Activated CD8-positive, alpha-beta T cell treated with anti-CD3 and anti-CD28 coated beads for 36 hours (primary cell): ENCODE measurements at regions not wholly inside any gene's neighbourhood (a gene's known extent, or its start where the extent isn't known, plus 50 kb on each side); places are given as distances from the start of the nearest gene placed in this dataset.

Experiments used
- ATAC-seq: fragments of 200-7000 bp; cut with Tn5 transposase; one replicate; pipeline ENCODE4 v1.10.0; 2021; ENCODE audit warnings: mild to moderate bottlenecking, moderate library complexity
- CTCF ChIA-PET: fragments of 350-600 bp; sonication (Branson Sonifier 250); formaldehyde crosslinking; loops from one replicate; lab custom pipeline; 2021; ENCODE audit warnings: antibody characterized with exemption; lab: Charles Lee
- POLR2A ChIA-PET: fragments of 350-600 bp; sonication (Branson Sonifier 250); formaldehyde crosslinking; loops from one replicate; lab custom pipeline; 2021; ENCODE audit warnings: antibody characterized with exemption; lab: Charles Lee
- DNase-seq: peaks from one replicate; pipeline ENCODE4 v3.0.0-alpha.2; 2020
- H3K27ac Mint-ChIP-seq: one replicate; pipeline ENCODE4 v1.8.0; 2021; ENCODE audit warnings: mild to moderate bottlenecking, mixed read lengths
- H3K27me3 Mint-ChIP-seq: one replicate; pipeline ENCODE4 v1.8.0; 2021; ENCODE audit warnings: mixed read lengths
- H3K36me3 Mint-ChIP-seq: one replicate; pipeline ENCODE4 v1.8.0; 2021; ENCODE audit warnings: low read depth, mixed read lengths
- H3K4me1 Mint-ChIP-seq: one replicate; pipeline ENCODE4 v1.8.0; 2021; ENCODE audit warnings: low read depth, mixed read lengths
- H3K4me3 Mint-ChIP-seq: one replicate; pipeline ENCODE4 v1.8.0; 2021; ENCODE audit warnings: mild to moderate bottlenecking, moderate library complexity, mixed read lengths
- H3K9me3 Mint-ChIP-seq: one replicate; pipeline ENCODE4 v1.8.0; 2021; ENCODE audit warnings: mixed read lengths
- intact Hi-C: fragments of 100-400 bp; cut with micrococcal nuclease; formaldehyde crosslinking; loops from one replicate; pipeline ENCODE4 v1.10.0; 2022
- TF ChIP-seq, protein P1 (sequence below): fragments of 200-600 bp; IDR thresholded peaks from one replicate; pipeline ENCODE4 v1.8.0; 2022; ENCODE audit warnings: antibody characterized with exemption, mild to moderate bottlenecking

DNA sequence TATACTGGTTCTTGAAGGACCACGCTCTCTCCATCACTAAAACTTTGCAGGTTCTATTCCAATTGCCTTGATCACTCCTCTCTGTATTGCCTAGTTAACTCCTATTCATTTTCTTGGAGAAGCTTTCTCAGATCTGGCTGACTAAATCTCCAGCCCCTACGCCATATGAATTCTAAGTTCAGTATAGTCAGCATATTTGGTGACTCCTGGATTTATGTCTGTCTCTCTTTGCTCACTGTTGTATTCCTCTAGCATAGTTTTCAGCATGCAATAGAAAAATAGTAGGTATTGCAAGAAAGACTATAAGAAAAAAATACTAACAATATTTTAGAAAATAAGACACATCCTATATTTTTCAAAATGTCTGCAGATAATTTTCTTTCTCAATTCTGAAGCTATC, 579.7 kb downstream of the CDH11 start:
- CTCF ChIA-PET: no interaction called here
- POLR2A ChIA-PET: no interaction called here
- TF ChIP-seq, protein P1, sequence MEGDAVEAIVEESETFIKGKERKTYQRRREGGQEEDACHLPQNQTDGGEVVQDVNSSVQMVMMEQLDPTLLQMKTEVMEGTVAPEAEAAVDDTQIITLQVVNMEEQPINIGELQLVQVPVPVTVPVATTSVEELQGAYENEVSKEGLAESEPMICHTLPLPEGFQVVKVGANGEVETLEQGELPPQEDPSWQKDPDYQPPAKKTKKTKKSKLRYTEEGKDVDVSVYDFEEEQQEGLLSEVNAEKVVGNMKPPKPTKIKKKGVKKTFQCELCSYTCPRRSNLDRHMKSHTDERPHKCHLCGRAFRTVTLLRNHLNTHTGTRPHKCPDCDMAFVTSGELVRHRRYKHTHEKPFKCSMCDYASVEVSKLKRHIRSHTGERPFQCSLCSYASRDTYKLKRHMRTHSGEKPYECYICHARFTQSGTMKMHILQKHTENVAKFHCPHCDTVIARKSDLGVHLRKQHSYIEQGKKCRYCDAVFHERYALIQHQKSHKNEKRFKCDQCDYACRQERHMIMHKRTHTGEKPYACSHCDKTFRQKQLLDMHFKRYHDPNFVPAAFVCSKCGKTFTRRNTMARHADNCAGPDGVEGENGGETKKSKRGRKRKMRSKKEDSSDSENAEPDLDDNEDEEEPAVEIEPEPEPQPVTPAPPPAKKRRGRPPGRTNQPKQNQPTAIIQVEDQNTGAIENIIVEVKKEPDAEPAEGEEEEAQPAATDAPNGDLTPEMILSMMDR: no peak
- peaks cover 14% of the 10 kb centered on the region for H3K9me3 Mint-ChIP-seq
- H3K27ac Mint-ChIP-seq: no peak overlapping the region
- no peaks in the 10 kb centered on the region for H3K4me1 Mint-ChIP-seq
- no peaks in the 10 kb centered on the region for H3K36me3 Mint-ChIP-seq
- intact Hi-C loops: no loop called here
- no peak overlapping the region for H3K4me3 Mint-ChIP-seq
- ATAC-seq (no peak), DNase-seq (no peak)
- H3K27me3 Mint-ChIP-seq: no peaks in the 10 kb centered on the region

DNA sequence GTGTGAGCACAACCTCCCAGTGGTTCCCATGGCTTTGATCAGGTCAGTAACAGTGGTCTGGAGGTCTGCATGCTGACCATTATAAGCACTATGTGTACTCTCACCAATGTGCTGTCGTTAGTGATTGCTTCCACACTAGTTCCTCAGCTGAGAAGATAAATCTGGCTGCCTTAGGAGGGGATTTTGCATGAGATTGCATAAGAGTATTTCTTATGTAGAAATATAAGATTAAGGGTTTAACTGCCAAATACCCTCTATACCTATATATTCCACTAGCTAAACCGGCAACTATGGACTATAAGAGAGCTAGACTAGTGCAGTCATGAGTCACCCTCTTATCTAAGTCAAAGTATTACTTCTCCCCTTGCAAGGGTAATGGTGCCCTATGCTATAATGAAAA, 580.2 kb downstream of the CDH11 start:
- CTCF ChIA-PET: no interaction called here
- Mint-ChIP-seq H3K9me3 (peaks cover 13% of the 10 kb centered on the region), H3K4me1 (no peaks in the 10 kb centered on the region), H3K27me3 (no peaks in the 10 kb centered on the region), H3K4me3 (no peak overlapping the region), H3K27ac (no peak overlapping the region), H3K36me3 (no peaks in the 10 kb centered on the region)
- POLR2A ChIA-PET: no interaction called here
- DNase-seq: no peak
- intact Hi-C loops: no loop called here
- no peak for ATAC-seq
- TF ChIP-seq, protein P1: no peak

DNA sequence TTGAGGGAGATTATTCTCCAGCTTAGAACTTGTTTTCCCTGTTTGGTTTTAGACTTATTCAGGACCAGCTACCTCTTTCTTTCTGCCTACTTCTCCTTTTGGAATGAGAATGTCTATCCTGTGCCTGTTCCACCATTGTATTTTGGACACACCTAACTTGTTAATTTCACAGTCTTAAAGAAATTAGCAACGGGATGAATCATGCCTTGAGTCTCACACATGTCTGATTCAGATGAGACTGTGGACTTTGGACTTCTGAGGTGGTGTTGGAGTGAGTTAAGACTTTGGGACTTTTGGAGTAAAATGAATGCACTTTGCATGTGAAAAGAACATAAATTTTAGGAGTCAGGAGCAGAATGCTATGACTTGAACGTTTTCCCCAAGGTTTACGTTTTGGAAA, 581.4 kb downstream of the CDH11 start:
- ATAC-seq (no peak), DNase-seq (no peak)
- H3K36me3 Mint-ChIP-seq: no peaks in the 10 kb centered on the region
- TF ChIP-seq, protein P1: no peak
- no peak overlapping the region for H3K4me3 Mint-ChIP-seq
- intact Hi-C loops: no loop called here
- no peaks in the 10 kb centered on the region for H3K4me1 Mint-ChIP-seq
- H3K27ac Mint-ChIP-seq: no peak overlapping the region
- H3K9me3 Mint-ChIP-seq: peaks cover 13% of the 10 kb centered on the region
- no peaks in the 10 kb centered on the region for H3K27me3 Mint-ChIP-seq
- CTCF ChIA-PET: no interaction called here
- POLR2A ChIA-PET: no interaction called here

DNA sequence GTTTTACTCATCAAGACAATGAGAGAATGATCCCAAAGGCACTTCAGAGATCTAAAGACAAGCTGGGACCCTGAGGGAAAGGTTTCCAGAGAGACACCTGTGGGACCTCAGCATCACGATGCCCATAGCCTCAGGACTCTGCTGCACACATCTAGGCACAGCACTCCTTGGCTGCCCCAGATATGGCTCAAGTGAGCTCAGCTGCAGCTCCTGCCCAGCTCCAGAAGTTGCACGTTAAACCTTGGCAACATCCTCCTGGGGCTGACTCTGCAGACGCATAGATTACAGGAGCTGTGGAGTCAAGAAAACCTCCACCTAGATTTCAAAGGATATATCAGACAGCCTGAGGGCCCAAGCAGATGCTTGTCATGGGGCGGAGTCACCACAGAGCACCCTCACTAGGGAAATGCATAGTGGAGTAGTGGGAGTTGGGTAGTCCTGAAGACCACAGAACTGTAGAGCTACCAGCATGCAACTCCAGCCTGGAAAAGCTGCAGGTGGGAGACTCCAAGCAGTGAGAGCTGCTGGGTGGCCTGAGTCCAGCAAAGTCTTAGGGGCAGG, 582.0 kb downstream of the CDH11 start:
- TF ChIP-seq, protein P1: no peak
- Mint-ChIP-seq H3K27me3 (no peaks in the 10 kb centered on the region), H3K9me3 (peaks cover 14% of the 10 kb centered on the region), H3K36me3 (no peaks in the 10 kb centered on the region), H3K4me1 (no peaks in the 10 kb centered on the region), H3K4me3 (no peak overlapping the region), H3K27ac (no peak overlapping the region)
- ATAC-seq (no peak), DNase-seq (no peak)
- intact Hi-C loops: no loop called here
- CTCF ChIA-PET: no interaction called here
- POLR2A ChIA-PET: no interaction called here

DNA sequence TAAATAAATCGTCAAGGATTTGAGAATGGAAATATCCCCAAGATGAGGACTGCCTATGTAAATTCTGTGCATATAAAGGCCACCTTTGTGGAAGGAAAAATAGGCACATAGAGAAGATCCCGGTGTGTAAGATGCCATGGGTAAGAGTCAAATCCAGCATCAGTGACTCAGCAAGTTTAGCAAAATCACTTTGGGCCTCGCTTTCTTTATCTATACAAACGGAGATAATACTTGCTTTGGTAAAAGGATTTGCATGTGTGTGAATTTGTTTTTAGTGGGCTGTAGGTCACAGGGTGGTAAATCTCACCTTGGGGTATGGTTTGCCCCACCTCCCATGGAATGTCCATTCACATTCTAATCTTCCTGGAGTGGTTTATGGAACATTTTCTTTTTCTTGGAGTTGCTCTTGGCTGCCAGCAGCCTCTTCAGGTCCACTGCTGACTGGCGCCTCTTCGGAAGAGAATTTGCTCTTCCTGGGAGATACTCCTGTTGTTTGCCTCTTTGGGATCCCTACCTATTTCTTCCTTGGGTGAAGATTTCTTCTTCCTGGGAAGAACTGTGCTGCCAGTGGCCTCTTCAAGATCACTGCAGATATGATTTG, 587.6 kb downstream of the CDH11 start:
- POLR2A ChIA-PET: no interaction called here

More for the DNA sequence above, 587.6 kb downstream of the CDH11 start:
- intact Hi-C loops: no loop called here
- no peaks in the 10 kb centered on the region for H3K36me3 Mint-ChIP-seq
- CTCF ChIA-PET: no interaction called here
- DNase-seq: no peak
- TF ChIP-seq, protein P1: no peak
- peaks cover 21% of the 10 kb centered on the region for H3K9me3 Mint-ChIP-seq
- H3K4me3 Mint-ChIP-seq: no peak overlapping the region
- H3K27ac Mint-ChIP-seq: no peak overlapping the region
- ATAC-seq: no peak
- H3K4me1 Mint-ChIP-seq: no peaks in the 10 kb centered on the region
- H3K27me3 Mint-ChIP-seq: no peaks in the 10 kb centered on the region
